Memory B cell (primary cell): ENCODE measurements at regions not wholly inside any gene's neighbourhood (a gene's known extent, or its start where the extent isn't known, plus 50 kb on each side); places are given as distances from the start of the nearest gene placed in this dataset.

ENCODE experiments used
- ATAC-seq: fragments of 150-1000 bp; cut with Tn5 transposase; 2 replicates; pipeline ENCODE4 v1.10.0; 2021; ENCODE audit warnings: low read depth, mild to moderate bottlenecking, moderate library complexity
- DNase-seq, 2 donors: peaks; one replicate each; pipeline ENCODE4 v3.0.0; 2022; ENCODE audit warnings: low spot score in 2 of 2
- H3K27ac Mint-ChIP-seq: one replicate; pipeline ENCODE4 v1.8.0; 2022; ENCODE audit warnings: mild to moderate bottlenecking, moderate library complexity, mixed read lengths
- H3K27me3 Mint-ChIP-seq: one replicate; pipeline ENCODE4 v1.8.0; 2022; ENCODE audit warnings: mixed read lengths
- H3K36me3 Mint-ChIP-seq: one replicate; pipeline ENCODE4 v1.8.0; 2022; ENCODE audit warnings: mild to moderate bottlenecking, mixed read lengths
- H3K4me1 Mint-ChIP-seq: one replicate; pipeline ENCODE4 v1.8.0; 2022; ENCODE audit warnings: mixed read lengths
- H3K4me3 Mint-ChIP-seq: one replicate; pipeline ENCODE4 v1.8.0; 2022; ENCODE audit warnings: mild to moderate bottlenecking, moderate library complexity, mixed read lengths
- H3K9me3 Mint-ChIP-seq: one replicate; pipeline ENCODE4 v1.8.0; 2022; ENCODE audit warnings: mixed read lengths

GRCh38 chr10:56085406-56086122 is 275.5 kb downstream of the ZWINT start:
- H3K4me3 Mint-ChIP-seq: no peak overlapping the region
- H3K4me1 Mint-ChIP-seq: no peaks in the 10 kb centered on the region
- H3K9me3 Mint-ChIP-seq: peaks cover 8% of the 10 kb centered on the region
- H3K27me3 Mint-ChIP-seq: no peaks in the 10 kb centered on the region
- ATAC-seq: no peak
- H3K27ac Mint-ChIP-seq: no peak overlapping the region
- H3K36me3 Mint-ChIP-seq: no peaks in the 10 kb centered on the region
- no peak for DNase-seq

- no peak for DNase-seq
- H3K9me3 Mint-ChIP-seq: peaks cover 2% of the 10 kb centered on the region
- no peak overlapping the region for H3K4me3 Mint-ChIP-seq
- ATAC-seq: no peak
- H3K27ac Mint-ChIP-seq: no peak overlapping the region
- no peaks in the 10 kb centered on the region for H3K36me3 Mint-ChIP-seq
- H3K4me1 Mint-ChIP-seq: no peaks in the 10 kb centered on the region
- H3K27me3 Mint-ChIP-seq: no peaks in the 10 kb centered on the region
Measured at GRCh38 chr10:56082169-56082568, 278.9 kb downstream of the ZWINT start.

DNA sequence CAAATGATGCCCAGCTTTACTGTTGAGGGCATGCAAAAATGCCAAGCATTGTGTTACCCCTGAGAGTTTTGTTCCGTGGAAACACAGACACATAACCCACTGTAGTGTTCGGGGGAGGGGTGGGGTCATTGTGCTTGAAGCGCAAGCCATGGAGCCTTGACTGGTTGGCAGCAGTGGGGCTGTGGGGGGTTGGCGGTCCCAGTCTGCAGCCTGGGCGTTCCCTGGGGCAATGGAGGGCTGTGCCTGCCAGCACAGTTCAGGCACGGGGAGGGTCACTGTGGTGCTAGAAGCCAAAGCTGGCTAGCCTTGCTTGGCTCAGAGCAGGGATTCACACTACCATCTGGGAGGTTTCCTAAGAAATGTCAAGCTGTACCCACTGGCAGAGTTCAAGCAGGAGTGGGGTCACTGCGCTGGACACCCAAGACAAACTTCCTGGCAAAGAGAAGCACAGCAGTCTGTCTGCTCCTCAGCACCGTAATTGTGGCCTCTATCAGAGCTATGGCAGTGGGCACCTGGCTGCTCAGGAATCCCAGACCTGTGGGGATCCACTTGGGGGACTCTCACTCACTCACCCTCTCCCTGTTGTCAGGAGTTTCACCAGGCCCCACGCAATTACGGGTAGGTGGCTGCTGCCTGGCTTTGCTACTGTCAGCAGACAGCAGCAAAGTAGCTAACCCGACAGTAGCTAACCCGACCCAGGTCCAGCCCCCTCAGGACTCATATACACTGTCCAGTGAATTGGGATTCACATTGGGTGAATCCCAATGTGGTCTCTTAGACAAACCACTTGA is 292.4 kb downstream of the ZWINT start:
- H3K4me1 Mint-ChIP-seq: no peaks in the 10 kb centered on the region
- no peak overlapping the region for H3K27ac Mint-ChIP-seq
- no peaks in the 10 kb centered on the region for H3K27me3 Mint-ChIP-seq
- H3K4me3 Mint-ChIP-seq: no peak overlapping the region
- DNase-seq (no peak), ATAC-seq (no peak)
- H3K36me3 Mint-ChIP-seq: no peaks in the 10 kb centered on the region
- peaks cover 3% of the 10 kb centered on the region for H3K9me3 Mint-ChIP-seq

GRCh38 chr10:56068040-56068439 is 293.0 kb downstream of the ZWINT start:
- no peak for ATAC-seq
- DNase-seq: no peak
- Mint-ChIP-seq H3K4me1 (no peaks in the 10 kb centered on the region), H3K27ac (no peak overlapping the region), H3K9me3 (peaks cover 3% of the 10 kb centered on the region), H3K4me3 (no peak overlapping the region), H3K36me3 (no peaks in the 10 kb centered on the region), H3K27me3 (no peaks in the 10 kb centered on the region)

DNA sequence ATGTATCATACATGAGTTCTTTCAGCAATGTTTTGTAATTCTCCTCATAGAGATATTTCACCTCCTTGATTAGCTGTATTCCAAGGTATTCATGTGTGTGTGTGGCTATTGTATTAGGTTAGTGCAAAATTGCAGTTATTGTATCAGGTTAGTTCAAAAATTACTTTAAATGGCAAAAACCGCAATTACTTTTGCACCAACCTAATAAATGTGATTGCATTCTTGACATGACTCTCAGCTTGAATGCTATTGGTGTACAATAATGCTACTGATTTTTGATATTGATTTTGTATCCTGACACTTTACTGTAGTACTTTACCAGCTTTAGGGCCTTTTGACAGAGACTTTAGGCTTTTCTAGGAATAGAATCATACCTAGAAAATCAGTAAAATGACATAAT is 297.4 kb downstream of the ZWINT start:
- Mint-ChIP-seq H3K4me1 (no peaks in the 10 kb centered on the region), H3K27me3 (no peaks in the 10 kb centered on the region), H3K36me3 (no peaks in the 10 kb centered on the region), H3K4me3 (no peak overlapping the region), H3K9me3 (peaks cover 3% of the 10 kb centered on the region), H3K27ac (no peak overlapping the region)
- no peak for ATAC-seq
- DNase-seq: no peak

GRCh38 chr10:56057860-56058259 is 303.2 kb downstream of the ZWINT start:
- H3K36me3 Mint-ChIP-seq: no peaks in the 10 kb centered on the region
- peaks cover 4% of the 10 kb centered on the region for H3K9me3 Mint-ChIP-seq
- no peak overlapping the region for H3K27ac Mint-ChIP-seq
- no peak for DNase-seq
- no peak overlapping the region for H3K4me3 Mint-ChIP-seq
- H3K27me3 Mint-ChIP-seq: no peaks in the 10 kb centered on the region
- H3K4me1 Mint-ChIP-seq: no peaks in the 10 kb centered on the region
- ATAC-seq: no peak

GRCh38 chr10:56035489-56035888 is 325.6 kb downstream of the ZWINT start:
- Mint-ChIP-seq H3K9me3 (peaks cover 3% of the 10 kb centered on the region), H3K27me3 (no peaks in the 10 kb centered on the region), H3K4me3 (no peak overlapping the region), H3K27ac (no peak overlapping the region), H3K4me1 (no peaks in the 10 kb centered on the region), H3K36me3 (no peaks in the 10 kb centered on the region)
- DNase-seq: no peak
- no peak for ATAC-seq

DNA sequence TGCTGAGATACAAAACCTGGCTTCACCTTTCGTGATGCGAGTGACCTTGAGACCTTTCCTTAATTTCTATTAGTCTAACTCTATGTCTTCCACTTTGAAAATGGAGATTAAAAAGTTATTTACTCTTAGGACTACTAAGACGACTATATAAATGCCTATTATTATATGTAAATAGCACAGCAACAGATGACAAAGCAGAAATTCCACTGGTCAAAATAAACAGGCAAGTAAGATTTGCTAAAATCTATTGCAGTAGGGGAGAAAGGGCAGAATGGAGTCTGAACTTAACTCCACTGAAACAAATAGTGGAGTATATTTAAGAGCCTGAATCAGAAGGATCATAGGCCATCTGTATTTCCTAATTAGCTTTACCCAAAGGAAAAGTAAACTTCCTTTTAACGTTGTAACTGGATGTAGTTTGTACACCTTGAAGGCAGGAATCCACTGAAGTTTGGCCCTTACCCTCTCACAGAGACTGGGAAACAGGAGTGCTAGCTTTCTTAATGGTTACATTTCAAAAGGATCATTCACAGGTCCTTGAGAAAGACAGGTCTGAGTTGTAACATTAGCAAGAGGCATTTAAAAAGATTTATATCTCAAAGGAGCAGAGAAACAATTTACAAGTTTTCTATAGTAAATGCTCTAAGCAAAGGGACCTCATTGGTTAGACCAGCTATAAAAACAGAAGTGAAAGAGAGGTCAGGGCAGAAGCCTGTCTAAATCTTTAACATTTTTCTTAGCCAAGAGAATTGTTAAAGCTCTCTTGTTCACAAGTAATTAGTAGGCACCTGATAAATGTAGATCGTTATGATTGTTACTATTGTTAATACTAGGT is 332.5 kb downstream of the ZWINT start:
- Mint-ChIP-seq H3K4me3 (no peak overlapping the region), H3K4me1 (no peaks in the 10 kb centered on the region), H3K36me3 (no peaks in the 10 kb centered on the region), H3K9me3 (no peaks in the 10 kb centered on the region), H3K27ac (no peak overlapping the region), H3K27me3 (no peaks in the 10 kb centered on the region)
- ATAC-seq: peak; percentile 31
- no peak for DNase-seq

DNA sequence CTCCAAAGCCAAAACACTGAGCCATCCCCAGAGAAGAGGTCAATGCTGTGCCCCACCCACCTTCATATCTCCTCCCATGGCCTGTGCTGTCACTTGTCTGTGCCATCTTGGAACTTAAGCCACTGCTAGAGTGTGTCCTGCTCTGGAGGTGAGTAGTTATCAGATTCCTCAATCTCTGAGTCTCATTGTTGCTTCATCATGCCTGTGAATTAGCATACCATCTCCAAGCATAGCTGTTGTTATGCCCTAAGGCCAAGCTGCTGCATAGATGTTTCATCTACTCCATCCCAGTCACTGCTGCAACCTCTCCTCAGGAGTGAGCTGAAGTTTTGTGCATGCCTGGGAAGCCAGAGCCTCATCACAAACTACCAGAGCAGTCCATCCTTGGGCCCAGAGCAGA is 349.0 kb downstream of the ZWINT start:
- H3K27ac Mint-ChIP-seq: no peak overlapping the region
- DNase-seq: no peak
- H3K27me3 Mint-ChIP-seq: no peaks in the 10 kb centered on the region
- no peaks in the 10 kb centered on the region for H3K36me3 Mint-ChIP-seq
- no peak overlapping the region for H3K4me3 Mint-ChIP-seq
- no peak for ATAC-seq
- no peaks in the 10 kb centered on the region for H3K4me1 Mint-ChIP-seq
- H3K9me3 Mint-ChIP-seq: peaks cover 2% of the 10 kb centered on the region

- ATAC-seq (no peak), DNase-seq (no peak)
- Mint-ChIP-seq H3K36me3 (no peaks in the 10 kb centered on the region), H3K4me1 (no peaks in the 10 kb centered on the region), H3K9me3 (no peaks in the 10 kb centered on the region), H3K27me3 (no peaks in the 10 kb centered on the region), H3K27ac (no peak overlapping the region), H3K4me3 (no peak overlapping the region)
Measured at GRCh38 chr10:56003555-56003954, 357.5 kb downstream of the ZWINT start.

DNA sequence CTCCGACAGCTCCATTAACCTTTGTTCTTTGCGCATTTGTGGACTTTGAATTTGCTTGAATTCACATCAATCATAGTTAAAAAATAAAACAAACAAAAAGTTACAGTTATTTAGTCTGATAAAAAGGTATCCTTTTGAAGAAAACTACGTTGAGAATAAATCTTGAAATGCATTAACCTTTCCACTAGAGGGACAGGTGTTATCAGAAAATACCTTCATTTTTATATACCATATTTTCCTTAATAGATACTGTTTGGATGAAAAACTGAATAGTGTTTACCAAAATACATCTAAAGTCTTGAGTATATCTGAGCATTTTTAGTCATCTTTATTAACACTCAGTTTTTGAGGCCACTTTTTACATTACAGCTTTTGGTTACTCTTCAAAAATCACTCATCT is 371.9 kb downstream of the ZWINT start:
- no peak for DNase-seq
- Mint-ChIP-seq H3K4me1 (no peaks in the 10 kb centered on the region), H3K9me3 (no peaks in the 10 kb centered on the region), H3K4me3 (no peak overlapping the region), H3K27me3 (no peaks in the 10 kb centered on the region), H3K36me3 (no peaks in the 10 kb centered on the region), H3K27ac (no peak overlapping the region)
- ATAC-seq: no peak

DNA sequence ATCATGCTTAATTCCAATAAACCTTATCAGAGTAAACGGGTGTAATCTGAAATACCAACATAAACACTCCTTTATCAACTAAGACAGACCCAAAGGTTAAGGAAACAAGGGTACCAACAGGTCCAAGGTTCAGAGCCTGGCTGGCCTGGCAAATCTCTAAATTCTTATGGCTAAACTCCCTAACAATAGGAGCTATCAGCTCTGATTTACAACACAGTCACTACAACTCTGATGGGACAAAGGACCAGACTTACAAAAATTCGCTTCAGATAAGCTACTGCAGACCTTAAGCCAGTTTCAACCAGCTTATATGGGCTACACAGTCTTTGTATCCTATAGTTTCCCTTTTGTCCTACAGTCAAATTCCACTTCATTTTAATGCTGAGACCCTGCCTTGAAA is 381.9 kb downstream of the ZWINT start:
- Mint-ChIP-seq H3K9me3 (peaks cover 1% of the 10 kb centered on the region), H3K27me3 (no peaks in the 10 kb centered on the region), H3K4me1 (no peaks in the 10 kb centered on the region), H3K4me3 (no peak overlapping the region), H3K36me3 (no peaks in the 10 kb centered on the region), H3K27ac (no peak overlapping the region)
- ATAC-seq (no peak), DNase-seq (no peak)

DNA sequence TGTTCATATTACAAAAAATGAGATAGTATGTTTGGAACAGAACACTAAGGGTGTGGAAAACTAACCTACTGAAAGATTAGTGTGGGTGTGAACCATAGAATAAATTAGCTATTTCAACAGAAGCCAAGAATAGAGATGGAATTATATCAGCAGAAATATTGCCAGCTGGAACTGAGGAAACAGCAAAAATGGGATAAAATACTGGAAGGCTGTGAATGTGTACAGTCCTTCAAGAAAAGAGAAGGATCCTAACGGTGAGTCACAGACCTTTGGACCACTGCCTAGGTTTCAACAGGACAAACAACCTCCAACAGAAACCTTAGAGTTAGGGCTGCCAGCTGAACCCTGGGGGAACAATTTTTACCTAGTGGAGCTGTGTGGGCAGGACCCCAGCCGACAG is 395.0 kb downstream of the ZWINT start:
- Mint-ChIP-seq H3K4me3 (no peak overlapping the region), H3K36me3 (no peaks in the 10 kb centered on the region), H3K27me3 (no peaks in the 10 kb centered on the region), H3K4me1 (no peaks in the 10 kb centered on the region), H3K27ac (no peak overlapping the region), H3K9me3 (peaks cover 2% of the 10 kb centered on the region)
- ATAC-seq (no peak), DNase-seq (no peak)

DNA sequence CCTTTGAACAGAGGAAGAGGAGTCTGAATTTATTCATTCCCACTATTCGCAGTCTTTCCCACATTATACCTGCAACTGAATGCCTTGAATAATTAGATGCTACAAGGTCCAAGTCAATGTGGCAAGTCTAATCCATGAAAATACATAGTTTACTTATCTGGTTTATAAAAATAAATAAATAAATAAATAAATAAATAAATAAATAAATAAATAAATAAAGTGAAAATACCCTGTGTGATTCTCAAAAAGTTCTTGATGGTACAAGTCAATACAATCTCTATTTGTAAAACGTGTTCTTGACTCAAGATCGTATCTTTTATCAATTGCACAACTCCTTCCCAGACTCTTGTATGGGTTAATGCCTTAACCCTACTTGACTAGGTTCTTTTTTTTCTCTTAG is 417.7 kb downstream of the ZWINT start:
- Mint-ChIP-seq H3K27me3 (no peaks in the 10 kb centered on the region), H3K27ac (no peak overlapping the region), H3K9me3 (peaks cover 1% of the 10 kb centered on the region), H3K4me3 (no peak overlapping the region), H3K4me1 (no peaks in the 10 kb centered on the region), H3K36me3 (no peaks in the 10 kb centered on the region)
- ATAC-seq (no peak), DNase-seq (no peak)
